IMR-90 (cell line): ENCODE measurements at regions not wholly inside any gene's neighbourhood (a gene's known extent, or its start where the extent isn't known, plus 50 kb on each side); places are given as distances from the start of the nearest gene placed in this dataset.

Experiments
- BHLHE40 ChIP-seq: fragments of 150-350 bp; IDR thresholded peaks from 2 replicates; pipeline ENCODE4 v1.6.1; 2016; ENCODE audit warnings: mild to moderate bottlenecking, low read depth, low read length
- CEBPB ChIP-seq: IDR thresholded peaks from 2 replicates; pipeline ENCODE4 v1.6.1; 2012; ENCODE audit warnings: low read depth, low read length, improper control_type of control experiment
- ELK1 ChIP-seq: fragments of 150-350 bp; IDR thresholded peaks from 2 replicates; pipeline ENCODE4 v1.6.1; 2016; ENCODE audit warnings: low read depth, mild to moderate bottlenecking, low read length, moderate library complexity, borderline replicate concordance
- FOS ChIP-seq: fragments of 150-350 bp; IDR thresholded peaks from 2 replicates; pipeline ENCODE4 v1.6.1; 2016; ENCODE audit warnings: low read depth, low read length
- MXI1 ChIP-seq: IDR thresholded peaks from 2 replicates; pipeline ENCODE4 v1.6.1; 2012; ENCODE audit warnings: low read depth, mild to moderate bottlenecking, low read length, moderate library complexity, borderline replicate concordance
- NFE2L2 ChIP-seq: fragments of 150-350 bp; IDR thresholded peaks from 2 replicates; pipeline ENCODE4 v1.6.1; 2016; ENCODE audit warnings: low read depth, mild to moderate bottlenecking, low read length
- POLR2A ChIP-seq: IDR thresholded peaks from 2 replicates; pipeline ENCODE4 v1.6.1; 2012; ENCODE audit warnings: mild to moderate bottlenecking, low read depth, low read length
- RAD21 ChIP-seq: IDR thresholded peaks from 2 replicates; pipeline ENCODE4 v1.6.1; 2012; ENCODE audit warnings: low read length, improper control_type of control experiment
- RCOR1 ChIP-seq: IDR thresholded peaks from 2 replicates; pipeline ENCODE4 v1.6.1; 2012; ENCODE audit warnings: mild to moderate bottlenecking, low read length, improper control_type of control experiment; ENCODE audit not compliant: insufficient replicate concordance
- RFX5 ChIP-seq: IDR thresholded peaks from 2 replicates; pipeline ENCODE4 v1.8.0; 2012; ENCODE audit warnings: low read depth, mild to moderate bottlenecking, low read length, moderate library complexity
- SMC3 ChIP-seq: fragments of 150-350 bp; IDR thresholded peaks from 2 replicates; pipeline ENCODE4 v1.6.1; 2016; ENCODE audit warnings: low read depth, mild to moderate bottlenecking, antibody characterized with exemption, low read length, moderate library complexity
- TF ChIP-seq, protein P1 (sequence below): conservative IDR thresholded peaks from 2 replicates; pipeline ENCODE4 v1.5.1; 2012; ENCODE audit warnings: mild to moderate bottlenecking, low read depth, low read length, improper control_type of control experiment

- TF ChIP-seq RFX5 (no peak), SMC3 (no peak), ELK1 (no peak), CEBPB (no peak), NFE2L2 (no peak), POLR2A (no peak), FOS (no peak), RCOR1 (no peak), BHLHE40 (no peak), MXI1 (no peak), RAD21 (no peak)
- TF ChIP-seq, protein P1, sequence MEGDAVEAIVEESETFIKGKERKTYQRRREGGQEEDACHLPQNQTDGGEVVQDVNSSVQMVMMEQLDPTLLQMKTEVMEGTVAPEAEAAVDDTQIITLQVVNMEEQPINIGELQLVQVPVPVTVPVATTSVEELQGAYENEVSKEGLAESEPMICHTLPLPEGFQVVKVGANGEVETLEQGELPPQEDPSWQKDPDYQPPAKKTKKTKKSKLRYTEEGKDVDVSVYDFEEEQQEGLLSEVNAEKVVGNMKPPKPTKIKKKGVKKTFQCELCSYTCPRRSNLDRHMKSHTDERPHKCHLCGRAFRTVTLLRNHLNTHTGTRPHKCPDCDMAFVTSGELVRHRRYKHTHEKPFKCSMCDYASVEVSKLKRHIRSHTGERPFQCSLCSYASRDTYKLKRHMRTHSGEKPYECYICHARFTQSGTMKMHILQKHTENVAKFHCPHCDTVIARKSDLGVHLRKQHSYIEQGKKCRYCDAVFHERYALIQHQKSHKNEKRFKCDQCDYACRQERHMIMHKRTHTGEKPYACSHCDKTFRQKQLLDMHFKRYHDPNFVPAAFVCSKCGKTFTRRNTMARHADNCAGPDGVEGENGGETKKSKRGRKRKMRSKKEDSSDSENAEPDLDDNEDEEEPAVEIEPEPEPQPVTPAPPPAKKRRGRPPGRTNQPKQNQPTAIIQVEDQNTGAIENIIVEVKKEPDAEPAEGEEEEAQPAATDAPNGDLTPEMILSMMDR: no peak
Observed at GRCh38 chr6:14882394-14883026, 363.4 kb upstream of the JARID2 start.
